Panc1 (cell line): ENCODE measurements at regions not wholly inside any gene's neighbourhood (a gene's known extent, or its start where the extent isn't known, plus 50 kb on each side); places are given as distances from the start of the nearest gene placed in this dataset.

Experiments
- ATAC-seq: fragments of 200-7000 bp; cut with Tn5 transposase; 2 replicates; pipeline ENCODE4 v1.9.1; 2020; ENCODE audit warnings: mild to moderate bottlenecking, moderate library complexity
- BruUV-seq: library from RNA; stranded (reverse); fragments of 400-500 nt; replicated peaks from 2 replicates; lab custom pipeline; 2021; lab: Mats Ljungman, UMichigan
- CTCF ChIA-PET: fragments of 300-600 bp; sonication (Branson Sonifier 250); formaldehyde crosslinking; loops from one replicate; lab custom pipeline; 2022; ENCODE audit warnings: antibody characterized with exemption; lab: Charles Lee
- POLR2A ChIA-PET: fragments of 300-600 bp; sonication (Branson Sonifier 250); formaldehyde crosslinking; loops from one replicate; lab custom pipeline; 2022; ENCODE audit warnings: antibody characterized with exemption; lab: Charles Lee
- DNase-seq: peaks from one replicate; pipeline ENCODE4 v3.0.0-alpha.2; 2010; ENCODE audit warnings: low read depth, low spot score
- H3K27ac ChIP-seq: 2 replicates; pipeline ENCODE4 v1.5.1; 2011; ENCODE audit warnings: mild to moderate bottlenecking, low read length, inconsistent platforms
- H3K27me3 ChIP-seq: fragments of 200-500 bp; sonication (Bioruptor generic); 2 replicates; pipeline ENCODE4 v1.6.0; 2014; ENCODE audit warnings: low read length, inconsistent platforms; ENCODE audit not compliant: control insufficient read depth, insufficient read depth
- H3K36me3 ChIP-seq: fragments of 200-500 bp; sonication (Bioruptor generic); 2 replicates; pipeline ENCODE4 v1.5.1; 2014; ENCODE audit warnings: inconsistent platforms, mild to moderate bottlenecking, low read length, moderate library complexity; ENCODE audit not compliant: control insufficient read depth, insufficient read depth
- H3K4me1 ChIP-seq: 2 replicates; pipeline ENCODE4 v1.5.1; 2011; ENCODE audit warnings: inconsistent platforms, mild to moderate bottlenecking, low read length, moderate library complexity; ENCODE audit not compliant: control insufficient read depth, insufficient read depth
- H3K4me3 ChIP-seq, 2 experiments: 2 replicates each; pipeline ENCODE4 v1.5.1; 2011 to 2012; ENCODE audit warnings: low read depth in 2 of 2, low read length in 2 of 2, mild to moderate bottlenecking in 2 of 2, inconsistent platforms in 1 of 2, moderate library complexity in 1 of 2
- H3K9me3 ChIP-seq: fragments of 200-500 bp; sonication (Bioruptor generic); 2 replicates; pipeline ENCODE4 v1.5.1; 2014; ENCODE audit warnings: low read depth, mild to moderate bottlenecking, inconsistent platforms, low read length, moderate library complexity; ENCODE audit not compliant: control insufficient read depth, insufficient read depth
- POLR2AphosphoS5 ChIP-seq: IDR thresholded peaks from 2 replicates; pipeline ENCODE4 v1.6.1; 2012; ENCODE audit warnings: mild to moderate bottlenecking, low read depth, low read length, moderate library complexity
- SIN3A ChIP-seq: IDR thresholded peaks from 2 replicates; pipeline ENCODE4 v1.6.1; 2012; ENCODE audit warnings: low read depth, mild to moderate bottlenecking, low read length, moderate library complexity, borderline replicate concordance; ENCODE audit not compliant: insufficient read depth
- TCF7L2 ChIP-seq: IDR thresholded peaks from 2 replicates; pipeline ENCODE4 v1.6.1; 2011; ENCODE audit warnings: mild to moderate bottlenecking, low read depth, low read length, inconsistent platforms
- in situ Hi-C: cut with HindIII; loops from 2 replicates; pipeline ENCODE4 v1.10.0; 2016; ENCODE audit warnings: low sequenced_read_pairs, low pct_unique_long_range_greater_than_20kb
- intact Hi-C: fragments of 100-400 bp; cut with micrococcal nuclease; formaldehyde crosslinking; loops from one replicate; pipeline ENCODE4 v1.10.0; 2022; ENCODE audit not compliant: unreplicated experiment
- TF ChIP-seq, protein P1 (sequence below), 2 experiments: IDR thresholded peaks; 2 replicates each; pipeline ENCODE4 v1.6.1; 2011 to 2012; ENCODE audit warnings: low read depth in 2 of 2, control low read depth in 1 of 2, low read length in 1 of 2, mild to moderate bottlenecking in 1 of 2, moderate library complexity in 1 of 2; ENCODE audit not compliant: insufficient read depth in 1 of 2
- TF ChIP-seq, protein P2 (sequence below): fragments of 450-650 bp; IDR thresholded peaks from 2 replicates; pipeline ENCODE4 v1.5.1; 2017; ENCODE audit warnings: mild to moderate bottlenecking

DNA sequence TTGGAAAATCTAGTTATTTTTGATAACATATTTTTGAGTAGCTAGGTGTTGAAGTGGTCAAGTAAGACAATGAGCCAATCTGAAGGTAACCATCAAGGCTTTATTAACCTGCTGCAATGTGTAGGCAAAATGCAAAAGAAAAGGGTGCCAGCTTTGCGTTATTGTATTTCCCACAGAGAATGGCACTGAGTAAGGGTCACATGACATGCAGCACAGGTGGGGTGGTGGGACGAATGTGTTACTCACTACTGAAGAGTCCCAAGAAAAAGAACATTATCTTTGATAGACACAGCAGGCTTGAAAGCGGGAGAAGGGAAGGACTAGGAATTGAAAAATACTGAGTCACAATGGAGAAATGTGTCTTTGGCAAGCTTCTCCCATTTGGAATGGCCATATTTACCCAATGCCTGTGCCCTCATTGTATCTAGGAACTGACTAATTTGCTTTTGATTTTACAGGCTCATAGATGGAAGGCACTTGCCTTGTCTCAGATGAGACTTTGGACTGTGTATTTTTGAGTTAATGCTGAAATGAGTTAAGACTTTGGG lies 898.6 kb upstream of the POT1 start:
- no peak for ATAC-seq
- no peak for DNase-seq
- TF ChIP-seq POLR2AphosphoS5 (no peak), TCF7L2 (no peak), SIN3A (no peak)
- TF ChIP-seq, protein P1, sequence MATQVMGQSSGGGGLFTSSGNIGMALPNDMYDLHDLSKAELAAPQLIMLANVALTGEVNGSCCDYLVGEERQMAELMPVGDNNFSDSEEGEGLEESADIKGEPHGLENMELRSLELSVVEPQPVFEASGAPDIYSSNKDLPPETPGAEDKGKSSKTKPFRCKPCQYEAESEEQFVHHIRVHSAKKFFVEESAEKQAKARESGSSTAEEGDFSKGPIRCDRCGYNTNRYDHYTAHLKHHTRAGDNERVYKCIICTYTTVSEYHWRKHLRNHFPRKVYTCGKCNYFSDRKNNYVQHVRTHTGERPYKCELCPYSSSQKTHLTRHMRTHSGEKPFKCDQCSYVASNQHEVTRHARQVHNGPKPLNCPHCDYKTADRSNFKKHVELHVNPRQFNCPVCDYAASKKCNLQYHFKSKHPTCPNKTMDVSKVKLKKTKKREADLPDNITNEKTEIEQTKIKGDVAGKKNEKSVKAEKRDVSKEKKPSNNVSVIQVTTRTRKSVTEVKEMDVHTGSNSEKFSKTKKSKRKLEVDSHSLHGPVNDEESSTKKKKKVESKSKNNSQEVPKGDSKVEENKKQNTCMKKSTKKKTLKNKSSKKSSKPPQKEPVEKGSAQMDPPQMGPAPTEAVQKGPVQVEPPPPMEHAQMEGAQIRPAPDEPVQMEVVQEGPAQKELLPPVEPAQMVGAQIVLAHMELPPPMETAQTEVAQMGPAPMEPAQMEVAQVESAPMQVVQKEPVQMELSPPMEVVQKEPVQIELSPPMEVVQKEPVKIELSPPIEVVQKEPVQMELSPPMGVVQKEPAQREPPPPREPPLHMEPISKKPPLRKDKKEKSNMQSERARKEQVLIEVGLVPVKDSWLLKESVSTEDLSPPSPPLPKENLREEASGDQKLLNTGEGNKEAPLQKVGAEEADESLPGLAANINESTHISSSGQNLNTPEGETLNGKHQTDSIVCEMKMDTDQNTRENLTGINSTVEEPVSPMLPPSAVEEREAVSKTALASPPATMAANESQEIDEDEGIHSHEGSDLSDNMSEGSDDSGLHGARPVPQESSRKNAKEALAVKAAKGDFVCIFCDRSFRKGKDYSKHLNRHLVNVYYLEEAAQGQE (IDR thresholded peaks at IDR 0.05; ENCODE audit: insufficient read depth in 1 of 2, low read depth in 2 of 2, low read length in 1 of 2) = no peak
- TF ChIP-seq, protein P2, sequence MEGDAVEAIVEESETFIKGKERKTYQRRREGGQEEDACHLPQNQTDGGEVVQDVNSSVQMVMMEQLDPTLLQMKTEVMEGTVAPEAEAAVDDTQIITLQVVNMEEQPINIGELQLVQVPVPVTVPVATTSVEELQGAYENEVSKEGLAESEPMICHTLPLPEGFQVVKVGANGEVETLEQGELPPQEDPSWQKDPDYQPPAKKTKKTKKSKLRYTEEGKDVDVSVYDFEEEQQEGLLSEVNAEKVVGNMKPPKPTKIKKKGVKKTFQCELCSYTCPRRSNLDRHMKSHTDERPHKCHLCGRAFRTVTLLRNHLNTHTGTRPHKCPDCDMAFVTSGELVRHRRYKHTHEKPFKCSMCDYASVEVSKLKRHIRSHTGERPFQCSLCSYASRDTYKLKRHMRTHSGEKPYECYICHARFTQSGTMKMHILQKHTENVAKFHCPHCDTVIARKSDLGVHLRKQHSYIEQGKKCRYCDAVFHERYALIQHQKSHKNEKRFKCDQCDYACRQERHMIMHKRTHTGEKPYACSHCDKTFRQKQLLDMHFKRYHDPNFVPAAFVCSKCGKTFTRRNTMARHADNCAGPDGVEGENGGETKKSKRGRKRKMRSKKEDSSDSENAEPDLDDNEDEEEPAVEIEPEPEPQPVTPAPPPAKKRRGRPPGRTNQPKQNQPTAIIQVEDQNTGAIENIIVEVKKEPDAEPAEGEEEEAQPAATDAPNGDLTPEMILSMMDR = no peak
- H3K4me3 ChIP-seq = no peak overlapping the region
- H3K9me3 ChIP-seq = peaks cover 3% of the 10 kb centered on the region; the same call in 1 of the 2 replicates
- BruUV-seq = no TSS peak
- intact Hi-C loops = no loop called here
- in situ Hi-C loops = no loop called here
- H3K27ac ChIP-seq = no peak overlapping the region
- H3K36me3 ChIP-seq = no peaks in the 10 kb centered on the region
- H3K4me1 ChIP-seq = no peaks in the 10 kb centered on the region
- CTCF ChIA-PET = no interaction called here
- no peaks in the 10 kb centered on the region for H3K27me3 ChIP-seq
- POLR2A ChIA-PET = no interaction called here

- TF ChIP-seq POLR2AphosphoS5 (no peak), SIN3A (no peak)
- no TSS peak for BruUV-seq
- DNase-seq = no peak
- Histone ChIP-seq H3K27me3 (no peaks in the 10 kb centered on the region), H3K4me1 (no peaks in the 10 kb centered on the region), H3K9me3 (peaks cover 3% of the 10 kb centered on the region; the same call in 1 of the 2 replicates), H3K36me3 (no peaks in the 10 kb centered on the region), H3K4me3 (no peak overlapping the region), H3K27ac (no peak overlapping the region)
- in situ Hi-C loops = no loop called here
- CTCF ChIA-PET = no interaction called here
- intact Hi-C loops = no loop called here
- POLR2A ChIA-PET = no interaction called here
- ATAC-seq = no peak
Measured at GRCh38 chr7:125823538-125823937, 893.9 kb upstream of the POT1 start.

GRCh38 chr7:125820495-125820894 lies 890.9 kb upstream of the POT1 start:
- DNase-seq = no peak
- no peaks in the 10 kb centered on the region for H3K36me3 ChIP-seq
- no TSS peak for BruUV-seq
- in situ Hi-C loops (no loop called here), intact Hi-C loops (no loop called here)
- CTCF ChIA-PET = no interaction called here
- H3K27me3 ChIP-seq = no peaks in the 10 kb centered on the region
- TF ChIP-seq, protein P1 (IDR thresholded peaks at IDR 0.05; ENCODE audit: insufficient read depth in 1 of 2, low read depth in 2 of 2, low read length in 1 of 2) = no peak
- no peak for TF ChIP-seq POLR2AphosphoS5
- no peak for TF ChIP-seq SIN3A
- TF ChIP-seq, protein P2 = no peak
- TF ChIP-seq TCF7L2 = no peak
- no peak overlapping the region for H3K4me3 ChIP-seq
- POLR2A ChIA-PET = no interaction called here
- ATAC-seq = no peak
- H3K9me3 ChIP-seq = no peaks in the 10 kb centered on the region
- no peaks in the 10 kb centered on the region for H3K4me1 ChIP-seq
- H3K27ac ChIP-seq = no peak overlapping the region
